ENCODE measurements at regions not wholly inside any gene's neighbourhood (a gene's known extent, or its start where the extent isn't known, plus 50 kb on each side); places are given as distances from the start of the nearest gene placed in this dataset.

DNA sequence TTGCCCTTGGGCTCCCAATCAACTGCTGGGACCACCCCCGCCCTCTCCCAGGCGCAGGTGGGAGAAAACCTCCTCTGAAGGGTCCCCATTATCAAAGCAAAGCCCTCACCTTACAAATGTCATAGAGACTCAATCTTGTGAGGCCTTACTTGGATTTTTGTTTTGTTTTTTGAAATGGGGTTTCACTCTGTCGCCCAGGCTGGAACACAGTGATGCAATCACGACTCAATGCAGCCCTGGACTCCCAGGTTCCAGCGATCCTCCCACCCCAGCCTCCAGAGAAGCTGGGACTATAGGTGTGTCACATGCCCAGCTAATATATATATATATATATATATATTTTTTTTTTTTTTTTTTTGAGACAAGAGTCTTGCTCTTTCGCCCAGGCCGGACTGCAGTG lies 57.5 kb upstream of the WIPI2 start:
- no peak for TF ChIP-seq CTCF (IDR thresholded peaks at IDR 0.05)

DNA sequence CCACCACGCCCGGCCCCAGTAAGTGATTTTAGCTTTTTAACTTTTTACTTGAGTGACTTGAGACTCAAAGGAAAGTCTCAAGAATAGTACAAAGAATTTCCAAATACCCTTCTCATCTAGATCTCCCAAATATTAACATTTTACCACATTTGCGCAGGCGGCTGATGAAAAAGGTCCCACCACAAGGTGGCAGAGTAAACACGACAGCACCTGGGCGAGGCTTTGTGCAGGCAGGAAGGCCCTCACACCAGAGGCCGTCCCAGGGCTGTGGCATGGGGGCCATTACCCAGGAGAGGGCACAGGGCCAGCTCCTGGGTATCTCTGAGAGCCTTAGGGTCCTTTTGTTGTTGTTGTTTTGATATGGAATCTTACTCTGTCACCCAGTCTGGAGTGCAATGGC lies 50.0 kb upstream of the WIPI2 start:
- peak; percentile 25; the same call in 1 of the 2 replicates for TF ChIP-seq CTCF (IDR thresholded peaks at IDR 0.05)
